ENCODE measurements at regions not wholly inside any gene's neighbourhood (a gene's known extent, or its start where the extent isn't known, plus 50 kb on each side); places are given as distances from the start of the nearest gene placed in this dataset.

GRCh38 chr18:78929516-78929915, 50.1 kb upstream of the SALL3 start:
- no peak for DNase-seq (ENCODE audit: low spot score)

All from germinal center (tissue), 1 donor.